WTC11 (cell line): ENCODE measurements at regions not wholly inside any gene's neighbourhood (a gene's known extent, or its start where the extent isn't known, plus 50 kb on each side); places are given as distances from the start of the nearest gene placed in this dataset.

ENCODE experiments used
- ATF1 ChIP-seq: sonication (generic); formaldehyde crosslinking; IDR thresholded peaks from 2 replicates; pipeline ENCODE4 v1.8.1; 2023; ENCODE audit warnings: mild to moderate bottlenecking, moderate library complexity, missing genetic modification reagents
- CREB1 ChIP-seq: sonication (generic); formaldehyde crosslinking; IDR thresholded peaks from 2 replicates; pipeline ENCODE4 v1.8.0; 2023; ENCODE audit warnings: mild to moderate bottlenecking, missing genetic modification reagents
- ZBTB21 ChIP-seq: sonication (generic); formaldehyde crosslinking; IDR thresholded peaks from 2 replicates; pipeline ENCODE4 v1.8.1; 2023; ENCODE audit warnings: mild to moderate bottlenecking, missing genetic modification reagents, borderline replicate concordance
- ZNF121 ChIP-seq: sonication (generic); formaldehyde crosslinking; IDR thresholded peaks from 2 replicates; pipeline ENCODE4 v1.8.0; 2023; ENCODE audit warnings: missing genetic modification reagents
- TF ChIP-seq, protein P1 (sequence below): fragments of 200-600 bp; IDR thresholded peaks from 2 replicates; pipeline ENCODE4 v1.8.0; 2022; ENCODE audit warnings: antibody characterized with exemption

DNA sequence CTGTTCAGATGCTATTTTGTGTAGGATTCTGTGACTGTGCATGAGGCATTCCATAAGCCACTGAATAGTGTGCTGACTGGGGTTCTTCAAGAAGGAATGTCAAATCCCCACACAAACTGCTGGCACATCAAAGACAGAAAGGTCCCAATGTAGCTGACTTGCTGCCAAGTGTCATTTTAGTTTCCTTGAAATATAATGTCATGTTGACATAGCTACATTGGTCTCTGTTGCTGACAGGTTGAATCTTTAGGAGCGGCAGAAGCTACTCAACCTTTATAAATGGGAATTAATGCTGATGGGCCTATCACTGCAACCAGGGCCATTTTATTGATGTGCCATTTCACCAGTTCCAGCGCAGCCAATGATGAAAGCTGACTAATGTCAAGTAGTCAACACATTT lies 1110.7 kb upstream of the B3GALT2 start:
- TF ChIP-seq CREB1 (CRISPR knock-in tag), result no peak
- TF ChIP-seq, protein P1, sequence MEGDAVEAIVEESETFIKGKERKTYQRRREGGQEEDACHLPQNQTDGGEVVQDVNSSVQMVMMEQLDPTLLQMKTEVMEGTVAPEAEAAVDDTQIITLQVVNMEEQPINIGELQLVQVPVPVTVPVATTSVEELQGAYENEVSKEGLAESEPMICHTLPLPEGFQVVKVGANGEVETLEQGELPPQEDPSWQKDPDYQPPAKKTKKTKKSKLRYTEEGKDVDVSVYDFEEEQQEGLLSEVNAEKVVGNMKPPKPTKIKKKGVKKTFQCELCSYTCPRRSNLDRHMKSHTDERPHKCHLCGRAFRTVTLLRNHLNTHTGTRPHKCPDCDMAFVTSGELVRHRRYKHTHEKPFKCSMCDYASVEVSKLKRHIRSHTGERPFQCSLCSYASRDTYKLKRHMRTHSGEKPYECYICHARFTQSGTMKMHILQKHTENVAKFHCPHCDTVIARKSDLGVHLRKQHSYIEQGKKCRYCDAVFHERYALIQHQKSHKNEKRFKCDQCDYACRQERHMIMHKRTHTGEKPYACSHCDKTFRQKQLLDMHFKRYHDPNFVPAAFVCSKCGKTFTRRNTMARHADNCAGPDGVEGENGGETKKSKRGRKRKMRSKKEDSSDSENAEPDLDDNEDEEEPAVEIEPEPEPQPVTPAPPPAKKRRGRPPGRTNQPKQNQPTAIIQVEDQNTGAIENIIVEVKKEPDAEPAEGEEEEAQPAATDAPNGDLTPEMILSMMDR, result no peak
- TF ChIP-seq ZNF121, result no peak
- TF ChIP-seq ATF1 (CRISPR knock-in tag), result no peak
- TF ChIP-seq ZBTB21 (CRISPR knock-in tag), result no peak
